GM12878 (cell line): ENCODE measurements at regions not wholly inside any gene's neighbourhood (a gene's known extent, or its start where the extent isn't known, plus 50 kb on each side); places are given as distances from the start of the nearest gene placed in this dataset.

ENCODE experiments used
- ATAC-seq: fragments of 200-7000 bp; cut with Tn5 transposase; 3 replicates; pipeline ENCODE4 v1.9.1; 2020; ENCODE audit warnings: mild to moderate bottlenecking, moderate library complexity
- BruUV-seq: library from RNA; stranded (reverse); fragments of 400-500 nt; replicated peaks from 2 replicates; lab custom pipeline; 2021; lab: Mats Ljungman, UMichigan
- CTCF ChIA-PET: fragments of 300-600 bp; sonication (Branson Sonifier 250); formaldehyde crosslinking; extraction: SDS; loops from one replicate; lab custom pipeline; 2021; ENCODE audit warnings: inconsistent platforms; lab: Yijun Ruan, JAX
- POLR2A ChIA-PET: fragments of 350-600 bp; formaldehyde crosslinking; extraction: SDS; loops from one replicate; lab custom pipeline; 2021; ENCODE audit warnings: inconsistent platforms; lab: Charles Lee
- RAD21 ChIA-PET: fragments of 300-600 bp; sonication (Branson Sonifier 250); formaldehyde crosslinking; loops from one replicate; lab custom pipeline; 2023; ENCODE audit warnings: antibody characterized with exemption; ENCODE audit not compliant: unreplicated experiment; lab: Charles Lee
- SMC1A ChIA-PET: fragments of 300-600 bp; sonication (Branson Sonifier 250); formaldehyde crosslinking; loops from one replicate; lab custom pipeline; 2023; ENCODE audit not compliant: unreplicated experiment, uncharacterized antibody; lab: Charles Lee
- DNase-seq: peaks from one replicate; pipeline ENCODE4 v3.0.0-alpha.2; 2011; ENCODE audit warnings: low read depth, low spot score
- FAIRE-seq: peaks from 3 replicates; lab custom pipeline; 2011; peaks lifted over from hg19 to GRCh38; lab: Jason Lieb, UNC
- H2AFZ ChIP-seq: 2 replicates; pipeline ENCODE4 v1.6.0; 2011; ENCODE audit warnings: low read depth, low read length, control low read depth; ENCODE audit not compliant: control insufficient read depth
- H3K27ac ChIP-seq: 2 replicates; pipeline ENCODE4 v1.5.1; 2011; ENCODE audit warnings: control low read depth; ENCODE audit not compliant: control insufficient read depth, insufficient read depth
- H3K27me3 ChIP-seq, 2 experiments: replicated peaks in 1 of 2; 2 replicates each; pipeline versions ENCODE4 v1.6.0 to v1.6.1; 2011; ENCODE audit warnings: low read length in 1 of 2; ENCODE audit not compliant: control insufficient read depth in 2 of 2, insufficient read depth in 2 of 2
- H3K36me3 ChIP-seq, 2 experiments: 2 replicates each; pipeline ENCODE4 v1.5.1; 2011; ENCODE audit warnings: low read length in 1 of 2; ENCODE audit not compliant: control insufficient read depth in 2 of 2, insufficient read depth in 2 of 2
- H3K4me1 ChIP-seq: 2 replicates; pipeline ENCODE4 v1.6.1; 2011; ENCODE audit warnings: mild to moderate bottlenecking, low read length, moderate library complexity, mixed read lengths; ENCODE audit not compliant: control insufficient read depth, insufficient read depth
- H3K4me2 ChIP-seq: 2 replicates; pipeline ENCODE4 v1.6.0; 2011; ENCODE audit warnings: control low read depth; ENCODE audit not compliant: control insufficient read depth, insufficient read depth
- H3K4me3 ChIP-seq: fragments of 200-600 bp; sonication (generic); 2 replicates; pipeline ENCODE4 v1.5.1; 2016
- H3K79me2 ChIP-seq: 2 replicates; pipeline ENCODE4 v1.6.0; 2011; ENCODE audit warnings: low read length; ENCODE audit not compliant: control insufficient read depth, insufficient read depth
- H3K9ac ChIP-seq: 2 replicates; pipeline ENCODE4 v1.8.0; 2011; ENCODE audit warnings: low read length, control low read depth, mixed read lengths; ENCODE audit not compliant: control insufficient read depth, insufficient read depth
- H3K9me3 ChIP-seq: replicated peaks from 3 replicates; pipeline ENCODE4 v1.5.1; 2011; ENCODE audit warnings: mild to moderate bottlenecking, low read length; ENCODE audit not compliant: control insufficient read depth, insufficient read depth
- H4K20me1 ChIP-seq: 2 replicates; pipeline ENCODE4 v1.6.0; 2011; ENCODE audit not compliant: control insufficient read depth, insufficient read depth
- CREM ChIP-seq: IDR thresholded peaks from 2 replicates; pipeline ENCODE4 v1.6.1; 2014; ENCODE audit warnings: antibody characterized with exemption, low read depth
- ESRRA ChIP-seq: IDR thresholded peaks from 2 replicates; pipeline ENCODE4 v1.6.1; 2012; ENCODE audit warnings: mild to moderate bottlenecking, low read length, improper control_type of control experiment
- ETV6 ChIP-seq, 2 experiments: fragments of 450-650 bp in 1 of 2; IDR thresholded peaks in 1 of 2; conservative IDR thresholded peaks in 1 of 2; 2 replicates each; pipeline ENCODE4 v1.6.1; 2014; ENCODE audit warnings: antibody characterized with exemption in 1 of 2, borderline replicate concordance in 1 of 2, low read depth in 1 of 2, mild to moderate bottlenecking in 1 of 2, moderate library complexity in 1 of 2
- FOS ChIP-seq: IDR thresholded peaks from 3 replicates; pipeline ENCODE4 v1.6.1; 2011; ENCODE audit warnings: borderline replicate concordance; ENCODE audit not compliant: insufficient read length; ENCODE audit errors: extremely low read depth
- FOXK2 ChIP-seq: fragments of 450-650 bp; IDR thresholded peaks from 2 replicates; pipeline ENCODE4 v1.6.1; 2017; ENCODE audit warnings: mild to moderate bottlenecking, moderate library complexity
- HCFC1 ChIP-seq: fragments of 150-350 bp; IDR thresholded peaks from 2 replicates; pipeline ENCODE4 v1.6.1; 2014; ENCODE audit warnings: low read length
- KDM1A ChIP-seq: fragments of 200-600 bp; sonication (generic); IDR thresholded peaks from 2 replicates; pipeline ENCODE4 v1.6.1; 2016; ENCODE audit warnings: borderline replicate concordance
- MAX ChIP-seq: IDR thresholded peaks from 2 replicates; pipeline ENCODE4 v1.6.1; 2012; ENCODE audit warnings: low read depth, low read length, improper control_type of control experiment
- MYB ChIP-seq: fragments of 150-350 bp; IDR thresholded peaks from 2 replicates; pipeline ENCODE4 v1.6.1; 2014; ENCODE audit warnings: mild to moderate bottlenecking, low read depth, low read length, borderline replicate concordance
- RBBP5 ChIP-seq: fragments of 200-600 bp; sonication (generic); conservative IDR thresholded peaks from 2 replicates; pipeline ENCODE4 v1.6.1; 2016
- RCOR1 ChIP-seq: conservative IDR thresholded peaks from 2 replicates; pipeline ENCODE4 v1.6.1; 2012; ENCODE audit warnings: low read depth, low read length, improper control_type of control experiment
- STAT3 ChIP-seq: IDR thresholded peaks from 2 replicates; pipeline ENCODE4 v1.6.1; 2011; ENCODE audit warnings: low read depth, low read length, improper control_type of control experiment
- TARDBP ChIP-seq: IDR thresholded peaks from 2 replicates; pipeline ENCODE4 v1.6.1; 2016; ENCODE audit warnings: borderline replicate concordance
- TCF12 ChIP-seq: IDR thresholded peaks from 2 replicates; pipeline ENCODE4 v1.6.1; 2011; ENCODE audit warnings: low read depth, mild to moderate bottlenecking, low read length
- ZNF217 ChIP-seq: fragments of 450-650 bp; IDR thresholded peaks from 2 replicates; pipeline ENCODE4 v1.6.1; 2017; ENCODE audit warnings: antibody characterized with exemption, mild to moderate bottlenecking
- ZNF274 ChIP-seq: IDR thresholded peaks from one replicate; pipeline ENCODE4 v1.8.0; 2011; ENCODE audit not compliant: insufficient read length, insufficient read depth
- WGBS: methylation state at CpG from one replicate; pipeline ENCODE4 v1.1.6; 2016; ENCODE audit warnings: low lambda C conversion rate; ENCODE audit not compliant: insufficient replicate concordance, insufficient coverage; ENCODE audit errors: missing lambda C conversion rate; 5-methylcytosine and 5-hydroxymethylcytosine counted together
- in situ Hi-C: fragments of 300-500 bp; cut with MboI; formaldehyde crosslinking; loops from 9 replicates; pipeline ENCODE4 v1.14.3; 2018; ENCODE audit warnings: mixed read lengths
- intact Hi-C: fragments of 100-400 bp; cut with micrococcal nuclease; formaldehyde crosslinking; loops from one replicate; pipeline ENCODE4 v1.14.2; 2022; ENCODE audit not compliant: unreplicated experiment
- TF ChIP-seq, protein P1 (sequence below): fragments of 450-650 bp; IDR thresholded peaks from 2 replicates; pipeline ENCODE4 v1.6.1; 2016; ENCODE audit warnings: mild to moderate bottlenecking, moderate library complexity, borderline replicate concordance

GRCh38 chr6:151178373-151178772 lies 61.4 kb upstream of the AKAP12 start:
- H3K4me2 ChIP-seq, result no peak overlapping the region
- ChIA-PET POLR2A (no interaction called here), CTCF (interaction anchor here (0.6 kb wide), 1 partner anchor 146 kb away, joined by 4 read pairs; no protein-coding TSS in a partner anchor), SMC1A (interaction anchor here (1.5 kb wide), 1 partner anchor 18 kb away, joined by 3 read pairs; no protein-coding TSS in a partner anchor), RAD21 (no interaction called here)
- no peaks in the 10 kb centered on the region for H4K20me1 ChIP-seq
- intact Hi-C loops (no loop called here), in situ Hi-C loops (no loop called here)
- FAIRE-seq (no peak), ATAC-seq (no peak), DNase-seq (no peak)
- no peak overlapping the region for H3K4me3 ChIP-seq
- H3K36me3 ChIP-seq, result no peaks in the 10 kb centered on the region
- H3K9ac ChIP-seq, result no peak overlapping the region
- no peaks in the 10 kb centered on the region for H3K9me3 ChIP-seq
- H3K4me1 ChIP-seq, result no peaks in the 10 kb centered on the region
- TF ChIP-seq ESRRA, result no peak
- no peak for TF ChIP-seq ETV6 (conservative IDR thresholded peaks at IDR 0.05 in 1 of 2, IDR thresholded peaks at IDR 0.05 in 1 of 2; ENCODE audit: borderline replicate concordance in 1 of 2, low read depth in 1 of 2)
- no peak for TF ChIP-seq CREM
- no peak for TF ChIP-seq STAT3
- no peak for TF ChIP-seq RBBP5
- TF ChIP-seq FOS, result no peak
- TF ChIP-seq ZNF217, result no peak
- TF ChIP-seq ZNF274, result no peak
- no peak overlapping the region for H2AFZ ChIP-seq
- no peaks in the 10 kb centered on the region for H3K79me2 ChIP-seq
- WGBS, result 23% methylated on average over 3 of the region's 3 CpGs
- no peak overlapping the region for H3K27ac ChIP-seq
- no TSS peak for BruUV-seq
- H3K27me3 ChIP-seq, result peaks cover 1 to 4% of the 10 kb centered on the region in 2 experiments

DNA sequence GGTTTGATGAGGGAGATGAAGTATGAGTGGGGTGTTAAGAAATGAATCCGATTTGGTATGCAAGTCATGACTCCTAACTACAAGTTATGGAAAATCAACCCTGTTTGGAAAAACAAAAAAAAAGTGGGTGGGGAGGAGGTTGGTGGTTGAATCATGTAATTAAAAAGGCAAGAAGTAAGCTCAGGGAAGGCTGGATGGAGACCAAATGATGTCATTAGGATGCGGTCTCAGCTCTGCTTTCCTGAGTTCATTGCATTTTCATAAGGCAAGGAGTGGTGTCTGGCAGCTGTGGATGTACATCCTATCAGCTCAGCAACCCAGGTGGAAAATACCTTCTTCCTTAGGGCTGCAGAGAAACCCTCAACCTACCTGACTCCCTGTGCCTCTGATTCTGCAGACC lies 60.4 kb upstream of the AKAP12 start:
- H3K4me3 ChIP-seq, result no peak overlapping the region
- no peak for TF ChIP-seq KDM1A
- no peak for TF ChIP-seq HCFC1
- no peak for TF ChIP-seq TARDBP
- no peak for TF ChIP-seq TCF12
- no peak for TF ChIP-seq FOXK2
- no peak for TF ChIP-seq RCOR1
- TF ChIP-seq MAX, result no peak
- TF ChIP-seq, protein P1, sequence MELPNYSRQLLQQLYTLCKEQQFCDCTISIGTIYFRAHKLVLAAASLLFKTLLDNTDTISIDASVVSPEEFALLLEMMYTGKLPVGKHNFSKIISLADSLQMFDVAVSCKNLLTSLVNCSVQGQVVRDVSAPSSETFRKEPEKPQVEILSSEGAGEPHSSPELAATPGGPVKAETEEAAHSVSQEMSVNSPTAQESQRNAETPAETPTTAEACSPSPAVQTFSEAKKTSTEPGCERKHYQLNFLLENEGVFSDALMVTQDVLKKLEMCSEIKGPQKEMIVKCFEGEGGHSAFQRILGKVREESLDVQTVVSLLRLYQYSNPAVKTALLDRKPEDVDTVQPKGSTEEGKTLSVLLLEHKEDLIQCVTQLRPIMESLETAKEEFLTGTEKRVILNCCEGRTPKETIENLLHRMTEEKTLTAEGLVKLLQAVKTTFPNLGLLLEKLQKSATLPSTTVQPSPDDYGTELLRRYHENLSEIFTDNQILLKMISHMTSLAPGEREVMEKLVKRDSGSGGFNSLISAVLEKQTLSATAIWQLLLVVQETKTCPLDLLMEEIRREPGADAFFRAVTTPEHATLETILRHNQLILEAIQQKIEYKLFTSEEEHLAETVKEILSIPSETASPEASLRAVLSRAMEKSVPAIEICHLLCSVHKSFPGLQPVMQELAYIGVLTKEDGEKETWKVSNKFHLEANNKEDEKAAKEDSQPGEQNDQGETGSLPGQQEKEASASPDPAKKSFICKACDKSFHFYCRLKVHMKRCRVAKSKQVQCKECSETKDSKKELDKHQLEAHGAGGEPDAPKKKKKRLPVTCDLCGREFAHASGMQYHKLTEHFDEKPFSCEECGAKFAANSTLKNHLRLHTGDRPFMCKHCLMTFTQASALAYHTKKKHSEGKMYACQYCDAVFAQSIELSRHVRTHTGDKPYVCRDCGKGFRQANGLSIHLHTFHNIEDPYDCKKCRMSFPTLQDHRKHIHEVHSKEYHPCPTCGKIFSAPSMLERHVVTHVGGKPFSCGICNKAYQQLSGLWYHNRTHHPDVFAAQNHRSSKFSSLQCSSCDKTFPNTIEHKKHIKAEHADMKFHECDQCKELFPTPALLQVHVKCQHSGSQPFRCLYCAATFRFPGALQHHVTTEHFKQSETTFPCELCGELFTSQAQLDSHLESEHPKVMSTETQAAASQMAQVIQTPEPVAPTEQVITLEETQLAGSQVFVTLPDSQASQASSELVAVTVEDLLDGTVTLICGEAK, result no peak
- TF ChIP-seq MYB, result no peak

More for the DNA sequence above, 60.4 kb upstream of the AKAP12 start:
- Histone ChIP-seq H3K9me3 (no peaks in the 10 kb centered on the region), H3K4me1 (no peaks in the 10 kb centered on the region), H3K79me2 (no peaks in the 10 kb centered on the region), H3K36me3 (no peaks in the 10 kb centered on the region), H4K20me1 (no peaks in the 10 kb centered on the region), H2AFZ (no peak overlapping the region), H3K27ac (no peak overlapping the region), H3K9ac (no peak overlapping the region), H3K27me3 (peaks cover 1 to 4% of the 10 kb centered on the region in 2 experiments), H3K4me2 (no peak overlapping the region)
- RAD21 ChIA-PET, result interaction anchor here (0.6 kb wide), 1 partner anchor 52 kb away, joined by 4 read pairs; no protein-coding TSS in a partner anchor
- DNase-seq (no peak), ATAC-seq (no peak), FAIRE-seq (no peak)
- 42% methylated on average over 2 of the region's 2 CpGs for WGBS
- CTCF ChIA-PET, result interaction anchor here (1.1 kb wide), 1 partner anchor 11 kb away, joined by 3 read pairs; no protein-coding TSS in a partner anchor
- SMC1A ChIA-PET, result no interaction called here
- intact Hi-C loops, result no loop called here
- in situ Hi-C loops, result no loop called here
- BruUV-seq, result no TSS peak
- POLR2A ChIA-PET, result no interaction called here
